ENCODE measurements at regions not wholly inside any gene's neighbourhood (a gene's known extent, or its start where the extent isn't known, plus 50 kb on each side); places are given as distances from the start of the nearest gene placed in this dataset.

- ATAC-seq (no peak), DNase-seq (no peak)
- intact Hi-C loops (cut with micrococcal nuclease) = no loop called here
Measured at GRCh38 chr13:67859904-67860303, 629.8 kb upstream of the PCDH9 start.

- intact Hi-C loops (cut with micrococcal nuclease) = no loop called here
- no peak for DNase-seq
- no peak for ATAC-seq
Measured at GRCh38 chr13:67857581-67858310, 627.6 kb upstream of the PCDH9 start.

GRCh38 chr13:67856955-67857354 lies 626.8 kb upstream of the PCDH9 start:
- intact Hi-C loops (cut with micrococcal nuclease) = no loop called here
- ATAC-seq (no peak), DNase-seq (no peak)

- no peak for ATAC-seq
- DNase-seq = no peak
- intact Hi-C loops (cut with micrococcal nuclease) = no loop called here
Measured at GRCh38 chr13:67855741-67856238, 625.7 kb upstream of the PCDH9 start.

- ATAC-seq = no peak
- DNase-seq = no peak
- intact Hi-C loops (cut with micrococcal nuclease) = no loop called here
Measured at GRCh38 chr13:67854990-67855389, 624.9 kb upstream of the PCDH9 start.

GRCh38 chr13:67844574-67844973 lies 614.4 kb upstream of the PCDH9 start:
- DNase-seq (no peak), ATAC-seq (no peak)
- intact Hi-C loops (cut with micrococcal nuclease) = no loop called here

- ATAC-seq (no peak), DNase-seq (no peak)
- intact Hi-C loops (cut with micrococcal nuclease) = no loop called here
Measured at GRCh38 chr13:67841071-67841470, 610.9 kb upstream of the PCDH9 start.

- DNase-seq (no peak), ATAC-seq (no peak)
- intact Hi-C loops (cut with micrococcal nuclease) = no loop called here
Measured at GRCh38 chr13:67833564-67833963, 603.4 kb upstream of the PCDH9 start.

- DNase-seq (no peak), ATAC-seq (no peak)
- intact Hi-C loops (cut with micrococcal nuclease) = no loop called here
Measured at GRCh38 chr13:67829641-67830040, 599.5 kb upstream of the PCDH9 start.

- DNase-seq (no peak), ATAC-seq (no peak)
- intact Hi-C loops (cut with micrococcal nuclease) = no loop called here
Measured at GRCh38 chr13:67827992-67828391, 597.9 kb upstream of the PCDH9 start.

- intact Hi-C loops (cut with micrococcal nuclease) = no loop called here
- ATAC-seq (no peak), DNase-seq (no peak)
Measured at GRCh38 chr13:67821606-67822005, 591.5 kb upstream of the PCDH9 start.

GRCh38 chr13:67806796-67807195 lies 576.7 kb upstream of the PCDH9 start:
- intact Hi-C loops (cut with micrococcal nuclease) = no loop called here
- DNase-seq (no peak), ATAC-seq (no peak)

GRCh38 chr13:67803118-67803517 lies 573.0 kb upstream of the PCDH9 start:
- intact Hi-C loops (cut with micrococcal nuclease) = no loop called here
- ATAC-seq (no peak), DNase-seq (no peak)

- ATAC-seq = no peak
- no peak for DNase-seq
- intact Hi-C loops (cut with micrococcal nuclease) = no loop called here
Measured at GRCh38 chr13:67792151-67792676, 562.1 kb upstream of the PCDH9 start.

- no peak for DNase-seq
- intact Hi-C loops (cut with micrococcal nuclease) = no loop called here
- ATAC-seq = no peak
Measured at GRCh38 chr13:67791047-67791446, 560.9 kb upstream of the PCDH9 start.

GRCh38 chr13:67776151-67776550 lies 546.0 kb upstream of the PCDH9 start:
- intact Hi-C loops (cut with micrococcal nuclease) = no loop called here
- ATAC-seq = no peak

GRCh38 chr13:67775359-67775758 lies 545.2 kb upstream of the PCDH9 start:
- DNase-seq = no peak
- no peak for ATAC-seq
- intact Hi-C loops (cut with micrococcal nuclease) = no loop called here

More at GRCh38 chr13:67776151-67776550, 546.0 kb upstream of the PCDH9 start:
- no peak for DNase-seq

- intact Hi-C loops (cut with micrococcal nuclease) = no loop called here
- DNase-seq (no peak), ATAC-seq (no peak)
Measured at GRCh38 chr13:67772807-67773453, 542.8 kb upstream of the PCDH9 start.

GRCh38 chr13:67771106-67771505 lies 541.0 kb upstream of the PCDH9 start:
- ATAC-seq = no peak
- intact Hi-C loops (cut with micrococcal nuclease) = no loop called here

GRCh38 chr13:67769987-67770341 lies 539.8 kb upstream of the PCDH9 start:
- DNase-seq (no peak), ATAC-seq (no peak)
- intact Hi-C loops (cut with micrococcal nuclease) = no loop called here

More at GRCh38 chr13:67771106-67771505, 541.0 kb upstream of the PCDH9 start:
- no peak for DNase-seq

Data from left ventricle myocardium superior (tissue), 1 donor.